Panc1 (cell line): ENCODE measurements at regions not wholly inside any gene's neighbourhood (a gene's known extent, or its start where the extent isn't known, plus 50 kb on each side); places are given as distances from the start of the nearest gene placed in this dataset.

Experiments used
- POLR2AphosphoS5 ChIP-seq: IDR thresholded peaks from 2 replicates; pipeline ENCODE4 v1.6.1; 2012; ENCODE audit warnings: mild to moderate bottlenecking, low read depth, low read length, moderate library complexity
- TF ChIP-seq, protein P1 (sequence below): fragments of 450-650 bp; IDR thresholded peaks from 2 replicates; pipeline ENCODE4 v1.5.1; 2017; ENCODE audit warnings: mild to moderate bottlenecking

DNA sequence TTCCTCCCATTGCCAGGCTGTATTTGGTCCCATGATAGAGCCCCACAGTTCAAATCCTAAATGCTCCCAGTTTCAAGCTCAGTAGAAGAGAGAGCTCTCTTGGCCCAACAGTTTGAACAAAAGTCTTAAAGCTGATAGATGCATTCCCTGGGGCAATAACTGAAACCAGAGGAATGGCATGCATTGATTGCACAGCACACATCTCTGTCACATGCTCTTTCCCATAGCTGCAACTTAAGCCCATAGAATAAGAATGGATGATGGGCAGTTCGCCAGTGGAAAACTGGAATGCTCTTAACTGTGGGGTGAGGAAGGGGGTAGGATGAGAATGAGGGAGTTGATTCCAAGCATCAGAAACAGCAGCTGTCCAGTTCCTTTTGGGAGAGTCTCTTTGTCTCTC, 1942.4 kb upstream of the WWC1 start:
- TF ChIP-seq, protein P1, sequence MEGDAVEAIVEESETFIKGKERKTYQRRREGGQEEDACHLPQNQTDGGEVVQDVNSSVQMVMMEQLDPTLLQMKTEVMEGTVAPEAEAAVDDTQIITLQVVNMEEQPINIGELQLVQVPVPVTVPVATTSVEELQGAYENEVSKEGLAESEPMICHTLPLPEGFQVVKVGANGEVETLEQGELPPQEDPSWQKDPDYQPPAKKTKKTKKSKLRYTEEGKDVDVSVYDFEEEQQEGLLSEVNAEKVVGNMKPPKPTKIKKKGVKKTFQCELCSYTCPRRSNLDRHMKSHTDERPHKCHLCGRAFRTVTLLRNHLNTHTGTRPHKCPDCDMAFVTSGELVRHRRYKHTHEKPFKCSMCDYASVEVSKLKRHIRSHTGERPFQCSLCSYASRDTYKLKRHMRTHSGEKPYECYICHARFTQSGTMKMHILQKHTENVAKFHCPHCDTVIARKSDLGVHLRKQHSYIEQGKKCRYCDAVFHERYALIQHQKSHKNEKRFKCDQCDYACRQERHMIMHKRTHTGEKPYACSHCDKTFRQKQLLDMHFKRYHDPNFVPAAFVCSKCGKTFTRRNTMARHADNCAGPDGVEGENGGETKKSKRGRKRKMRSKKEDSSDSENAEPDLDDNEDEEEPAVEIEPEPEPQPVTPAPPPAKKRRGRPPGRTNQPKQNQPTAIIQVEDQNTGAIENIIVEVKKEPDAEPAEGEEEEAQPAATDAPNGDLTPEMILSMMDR, result no peak
- TF ChIP-seq POLR2AphosphoS5, result no peak
